ENCODE measurements at regions not wholly inside any gene's neighbourhood (a gene's known extent, or its start where the extent isn't known, plus 50 kb on each side); places are given as distances from the start of the nearest gene placed in this dataset.

GRCh38 chr4:43990963-43991362 is 457.6 kb downstream of the KCTD8 start:
- TF ChIP-seq POLR2A (IDR thresholded peaks at IDR 0.05): no peak
- TF ChIP-seq CTCF (IDR thresholded peaks at IDR 0.05): no peak
